ENCODE measurements at regions not wholly inside any gene's neighbourhood (a gene's known extent, or its start where the extent isn't known, plus 50 kb on each side); places are given as distances from the start of the nearest gene placed in this dataset.

GRCh38 chr7:4428526-4428925 lies 253.6 kb upstream of the FOXK1 start:
- Histone ChIP-seq H3K4me3 (no peak overlapping the region), H3K9me3 (peaks cover 0 to 5% (median 0%) of the 10 kb centered on the region in 4 donors), H3K36me3 (no peaks in the 10 kb centered on the region), H3K4me1 (no peaks in the 10 kb centered on the region), H3K27me3 (no peaks in the 10 kb centered on the region), H3K27ac (no peak overlapping the region)
- TF ChIP-seq CTCF (IDR thresholded peaks at IDR 0.05) (no peak), POLR2A (IDR thresholded peaks at IDR 0.05) (no peak)
- DNase-seq: no peak

DNA sequence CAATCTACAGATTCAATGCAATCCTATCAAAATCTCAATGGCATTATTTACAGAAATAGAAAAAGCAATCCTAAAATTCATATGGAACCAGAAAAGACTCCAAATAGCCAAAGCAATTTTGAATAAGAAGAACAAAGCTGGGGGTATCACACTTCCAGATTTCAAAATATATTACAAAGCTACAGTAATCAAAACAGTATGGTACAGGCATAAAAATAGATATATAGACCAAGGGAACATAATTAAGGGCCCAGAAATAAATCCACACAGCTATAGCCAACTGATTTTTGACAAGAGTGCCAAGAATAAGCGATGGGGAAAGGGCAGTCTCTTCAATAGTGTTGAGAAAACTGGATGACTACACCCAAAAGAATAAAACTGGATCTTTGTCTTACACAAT lies 251.9 kb upstream of the FOXK1 start:
- H3K4me3 ChIP-seq: no peak overlapping the region
- H3K9me3 ChIP-seq: peaks cover 0 to 5% (median 0%) of the 10 kb centered on the region in 4 donors
- H3K4me1 ChIP-seq: no peaks in the 10 kb centered on the region
- no peak for DNase-seq
- H3K27ac ChIP-seq: no peak overlapping the region
- no peaks in the 10 kb centered on the region for H3K36me3 ChIP-seq
- H3K27me3 ChIP-seq: no peaks in the 10 kb centered on the region
- TF ChIP-seq CTCF (IDR thresholded peaks at IDR 0.05) (no peak), POLR2A (IDR thresholded peaks at IDR 0.05) (no peak)

DNA sequence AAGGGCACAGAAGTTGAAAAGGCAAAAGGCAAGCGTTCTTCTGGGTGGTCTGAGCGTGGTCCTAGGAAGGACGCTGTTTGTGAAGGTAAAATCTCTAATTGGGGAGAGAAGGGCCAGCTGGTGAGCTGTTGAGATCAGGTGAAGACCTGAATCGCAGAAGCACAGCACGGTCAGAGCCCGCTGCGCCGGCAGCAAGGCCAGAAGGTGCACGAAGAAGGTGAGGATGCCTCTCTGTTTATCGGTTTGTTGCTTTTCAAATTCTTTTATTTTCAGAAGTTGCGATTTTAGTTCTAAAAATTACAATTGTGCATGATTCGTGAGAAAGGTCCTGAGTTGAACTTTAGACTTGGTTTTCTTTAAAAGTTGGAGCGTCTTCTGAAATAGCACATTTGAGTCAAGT lies 247.8 kb upstream of the FOXK1 start:
- TF ChIP-seq POLR2A (IDR thresholded peaks at IDR 0.05) (no peak), CTCF (IDR thresholded peaks at IDR 0.05) (no peak)
- Histone ChIP-seq H3K27ac (no peak overlapping the region), H3K4me1 (no peaks in the 10 kb centered on the region), H3K9me3 (peaks cover 0 to 5% (median 0%) of the 10 kb centered on the region in 4 donors), H3K27me3 (no peaks in the 10 kb centered on the region), H3K36me3 (no peaks in the 10 kb centered on the region), H3K4me3 (no peak overlapping the region)
- DNase-seq: no peak

DNA sequence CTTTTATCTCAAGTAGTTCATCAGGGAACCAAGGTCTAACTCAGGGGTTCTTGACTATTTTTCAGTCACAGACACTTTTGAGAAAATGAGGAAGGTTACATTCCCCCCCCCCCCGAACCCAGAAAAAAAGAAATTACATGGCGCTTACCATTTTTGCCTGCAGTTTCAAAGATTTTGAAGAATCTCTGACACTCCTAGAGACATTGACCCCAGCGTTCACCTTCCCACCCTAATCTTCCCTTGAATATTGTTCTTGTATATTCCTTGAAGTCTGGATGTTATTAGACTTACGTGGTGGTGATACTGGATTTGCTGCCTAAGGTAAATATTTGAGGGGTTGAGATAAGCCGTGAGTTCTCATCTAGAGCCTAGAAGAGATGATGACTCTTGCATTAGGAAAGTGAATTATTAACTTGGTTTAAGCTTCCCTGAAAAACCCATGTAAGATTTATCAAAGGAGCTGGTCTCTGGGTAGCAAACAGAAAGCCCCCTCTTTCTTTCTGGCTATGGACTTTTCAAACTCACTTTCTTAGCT lies 245.7 kb upstream of the FOXK1 start:
- H3K36me3 ChIP-seq: no peaks in the 10 kb centered on the region
- no peak overlapping the region for H3K4me3 ChIP-seq
- no peaks in the 10 kb centered on the region for H3K4me1 ChIP-seq
- TF ChIP-seq CTCF (IDR thresholded peaks at IDR 0.05) (no peak), POLR2A (IDR thresholded peaks at IDR 0.05) (no peak)
- no peak overlapping the region for H3K27ac ChIP-seq
- no peak for DNase-seq
- H3K9me3 ChIP-seq: no peaks in the 10 kb centered on the region
- no peaks in the 10 kb centered on the region for H3K27me3 ChIP-seq

DNA sequence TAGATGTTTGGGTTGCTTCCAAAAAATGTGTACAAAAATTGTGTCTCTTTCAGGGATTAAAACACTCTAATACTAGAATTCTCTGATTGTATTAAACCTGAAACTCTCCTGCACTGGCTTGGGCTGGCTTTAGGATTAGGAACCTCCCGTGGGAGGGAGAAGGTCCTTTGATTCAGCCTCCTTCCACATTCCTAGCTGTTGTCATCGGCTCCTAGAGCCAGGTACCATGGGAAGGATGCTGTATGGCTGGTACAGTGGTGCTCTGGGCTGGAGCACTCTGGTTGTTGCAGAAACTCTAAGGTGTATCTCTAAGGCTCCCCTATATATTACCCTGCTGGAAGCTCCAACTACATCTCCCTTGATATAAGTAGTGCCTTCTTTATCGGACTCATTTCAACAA lies 245.2 kb upstream of the FOXK1 start:
- Histone ChIP-seq H3K27me3 (no peaks in the 10 kb centered on the region), H3K4me1 (no peaks in the 10 kb centered on the region), H3K36me3 (no peaks in the 10 kb centered on the region), H3K4me3 (no peak overlapping the region), H3K9me3 (no peaks in the 10 kb centered on the region), H3K27ac (no peak overlapping the region)
- TF ChIP-seq CTCF (IDR thresholded peaks at IDR 0.05): no peak
- no peak for TF ChIP-seq POLR2A (IDR thresholded peaks at IDR 0.05)
- no peak for DNase-seq

- DNase-seq: no peak
- H3K4me1 ChIP-seq: no peaks in the 10 kb centered on the region
- TF ChIP-seq POLR2A (IDR thresholded peaks at IDR 0.05) (no peak), CTCF (IDR thresholded peaks at IDR 0.05) (no peak)
- H3K27ac ChIP-seq: no peak overlapping the region
- no peaks in the 10 kb centered on the region for H3K36me3 ChIP-seq
- no peak overlapping the region for H3K4me3 ChIP-seq
- H3K9me3 ChIP-seq: no peaks in the 10 kb centered on the region
- no peaks in the 10 kb centered on the region for H3K27me3 ChIP-seq
Measured at GRCh38 chr7:4437916-4438315, 244.2 kb upstream of the FOXK1 start.

Measured in Peyer's patch (tissue), 4 donors.